Transverse colon (tissue), 4 donors: ENCODE measurements at regions not wholly inside any gene's neighbourhood (a gene's known extent, or its start where the extent isn't known, plus 50 kb on each side); places are given as distances from the start of the nearest gene placed in this dataset.
"Not testable (repeated sequence)": the region's sequence is repeated elsewhere in the genome, so short reads cannot be mapped to it uniquely, and the experiment has no call there.

ENCODE experiments used
- CTCF ChIP-seq, 5 experiments: fragments of 200-600 bp in 3 of 5; fragments of 450-650 bp in 2 of 5; sonication (generic) in 3 of 5; IDR thresholded peaks; 1 replicate in 2 of 5; 2 replicates in 3 of 5; pipeline ENCODE4 v1.5.1; 2016 to 2017; ENCODE audit warnings: antibody characterized with exemption in 5 of 5, inconsistent platforms in 3 of 5, mild to moderate bottlenecking in 2 of 5, moderate library complexity in 1 of 5
- EP300 ChIP-seq: sonication (generic); formaldehyde crosslinking; IDR thresholded peaks from one replicate; pipeline ENCODE4 v1.6.1; 2017; ENCODE audit warnings: antibody characterized with exemption, low read depth
- POLR2A ChIP-seq: fragments of 450-650 bp; IDR thresholded peaks from one replicate; pipeline ENCODE4 v1.6.1; 2016; ENCODE audit warnings: antibody characterized with exemption, mild to moderate bottlenecking, moderate library complexity
- POLR2AphosphoS5 ChIP-seq, 3 donors: sonication (generic); formaldehyde crosslinking; IDR thresholded peaks; one replicate each; pipeline ENCODE4 v1.6.1; 2016; ENCODE audit warnings: antibody characterized with exemption in 3 of 3

DNA sequence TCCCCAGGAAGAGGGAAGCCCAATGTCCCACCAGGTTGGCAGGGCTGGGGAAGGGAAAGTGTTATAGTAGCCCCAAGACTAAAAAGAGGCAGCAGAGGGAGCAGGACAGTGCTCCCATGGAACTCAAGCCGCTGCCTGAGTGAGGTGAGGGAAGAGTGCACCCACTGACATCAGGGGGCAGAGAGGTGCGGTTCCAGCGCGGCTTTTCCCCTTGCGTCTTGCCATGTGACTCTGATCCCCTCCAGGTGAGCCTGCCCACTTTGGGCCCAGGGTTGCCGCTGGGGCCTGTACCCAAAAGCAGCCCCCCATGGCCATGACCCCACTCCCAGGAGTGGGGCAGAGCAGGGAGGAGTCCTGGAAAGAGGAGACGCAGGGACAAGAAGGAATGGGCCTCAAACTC, 136.3 kb upstream of the KCTD7 start:
- TF ChIP-seq CTCF (IDR thresholded peaks at IDR 0.05); EP300; POLR2A; POLR2AphosphoS5 (IDR thresholded peaks at IDR 0.05): not testable (repeated sequence)
